ENCODE measurements at regions not wholly inside any gene's neighbourhood (a gene's known extent, or its start where the extent isn't known, plus 50 kb on each side); places are given as distances from the start of the nearest gene placed in this dataset.

GRCh38 chr10:105535478-105535877 is 894.4 kb downstream of the SORCS3 start:
- TF ChIP-seq CTCF (IDR thresholded peaks at IDR 0.05; ENCODE audit: control insufficient read depth, extremely low read depth, insufficient read depth), result no peak
- no peak for DNase-seq (ENCODE audit: low read depth)
- no peak overlapping the region for H3K4me3 ChIP-seq (ENCODE audit: low read depth, low read length)

GRCh38 chr10:105534086-105534485 is 893.0 kb downstream of the SORCS3 start:
- H3K4me3 ChIP-seq (ENCODE audit: low read depth, low read length), result no peak overlapping the region
- TF ChIP-seq CTCF (IDR thresholded peaks at IDR 0.05; ENCODE audit: control insufficient read depth, extremely low read depth, insufficient read depth), result no peak
- DNase-seq (ENCODE audit: low read depth), result no peak

- TF ChIP-seq CTCF (IDR thresholded peaks at IDR 0.05; ENCODE audit: control insufficient read depth, extremely low read depth, insufficient read depth), result no peak
- DNase-seq (ENCODE audit: low read depth), result no peak
Observed at GRCh38 chr10:105516511-105516910, 875.4 kb downstream of the SORCS3 start.

GRCh38 chr10:105514106-105514505 is 873.0 kb downstream of the SORCS3 start:
- no peak for TF ChIP-seq CTCF (IDR thresholded peaks at IDR 0.05; ENCODE audit: control insufficient read depth, extremely low read depth, insufficient read depth)
- DNase-seq (ENCODE audit: low read depth), result no peak
- H3K4me3 ChIP-seq (ENCODE audit: low read depth, low read length), result no peak overlapping the region

More at GRCh38 chr10:105516511-105516910, 875.4 kb downstream of the SORCS3 start:
- no peak overlapping the region for H3K4me3 ChIP-seq (ENCODE audit: low read depth, low read length)

GRCh38 chr10:105509517-105509916 is 868.4 kb downstream of the SORCS3 start:
- TF ChIP-seq CTCF (IDR thresholded peaks at IDR 0.05; ENCODE audit: control insufficient read depth, extremely low read depth, insufficient read depth), result no peak
- no peak overlapping the region for H3K4me3 ChIP-seq (ENCODE audit: low read depth, low read length)
- no peak for DNase-seq (ENCODE audit: low read depth)

- no peak overlapping the region for H3K4me3 ChIP-seq (ENCODE audit: low read depth, low read length)
- TF ChIP-seq CTCF (IDR thresholded peaks at IDR 0.05; ENCODE audit: control insufficient read depth, extremely low read depth, insufficient read depth), result no peak
- no peak for DNase-seq (ENCODE audit: low read depth)
Observed at GRCh38 chr10:105506262-105506661, 865.2 kb downstream of the SORCS3 start.

- DNase-seq (ENCODE audit: low read depth), result no peak
- no peak for TF ChIP-seq CTCF (IDR thresholded peaks at IDR 0.05; ENCODE audit: control insufficient read depth, extremely low read depth, insufficient read depth)
Observed at GRCh38 chr10:105503714-105504113, 862.6 kb downstream of the SORCS3 start.

More at GRCh38 chr10:105503714-105504113, 862.6 kb downstream of the SORCS3 start:
- H3K4me3 ChIP-seq (ENCODE audit: low read depth, low read length), result no peak overlapping the region

All from LNCaP clone FGC (cell line).